Liver (tissue), 8 donors: ENCODE measurements at regions not wholly inside any gene's neighbourhood (a gene's known extent, or its start where the extent isn't known, plus 50 kb on each side); places are given as distances from the start of the nearest gene placed in this dataset.

ENCODE experiments used
- DNase-seq: peaks from one replicate; pipeline ENCODE4 v3.0.0-alpha.2; 2017; ENCODE audit warnings: low spot score
- H3K27ac ChIP-seq, 2 donors: one replicate each; pipeline ENCODE4 v1.7.0; 2013; ENCODE audit warnings: inconsistent platforms in 2 of 2, low read length in 2 of 2, control low read depth in 1 of 2, low read depth in 1 of 2, mild to moderate bottlenecking in 1 of 2
- H3K27me3 ChIP-seq, 4 donors: one replicate each; pipeline versions ENCODE4 v1.6.1 to v1.7.0; 2013; ENCODE audit warnings: low read length in 3 of 4, inconsistent platforms in 1 of 4, mild to moderate bottlenecking in 1 of 4, moderate library complexity in 1 of 4; ENCODE audit not compliant: control insufficient read depth in 4 of 4, insufficient read depth in 4 of 4
- H3K36me3 ChIP-seq, 4 donors: one replicate each; pipeline versions ENCODE4 v1.6.1 to v1.7.0; 2013; ENCODE audit warnings: low read length in 3 of 4, mild to moderate bottlenecking in 3 of 4, low read depth in 1 of 4, moderate library complexity in 1 of 4; ENCODE audit not compliant: control insufficient read depth in 4 of 4, insufficient read depth in 3 of 4
- H3K4me1 ChIP-seq, 4 donors: one replicate each; pipeline versions ENCODE4 v1.6.1 to v1.7.0; 2013; ENCODE audit warnings: low read length in 3 of 4, mild to moderate bottlenecking in 3 of 4, moderate library complexity in 1 of 4; ENCODE audit not compliant: control insufficient read depth in 4 of 4, insufficient read depth in 4 of 4
- H3K4me3 ChIP-seq, 3 donors: one replicate each; pipeline versions ENCODE4 v1.6.1 to v1.7.0; 2013; ENCODE audit warnings: low read length in 3 of 3, control low read depth in 1 of 3, low read depth in 1 of 3, mild to moderate bottlenecking in 1 of 3
- H3K9ac ChIP-seq, 2 donors: one replicate each; pipeline ENCODE4 v1.7.0; 2013; ENCODE audit warnings: low read length in 2 of 2, mild to moderate bottlenecking in 2 of 2, moderate library complexity in 2 of 2, control low read depth in 1 of 2, low read depth in 1 of 2
- H3K9me3 ChIP-seq, 4 donors: one replicate each; pipeline versions ENCODE4 v1.6.1 to v1.7.0; 2013; ENCODE audit warnings: low read length in 3 of 4; ENCODE audit not compliant: control insufficient read depth in 4 of 4
- EGR1 ChIP-seq, 2 donors: IDR thresholded peaks; 2 replicates each; pipeline ENCODE4 v1.6.1; 2016 to 2018; ENCODE audit warnings: antibody characterized with exemption in 2 of 2, low read depth in 2 of 2
- FOXA1 ChIP-seq: IDR thresholded peaks from 2 replicates; pipeline ENCODE4 v1.6.1; 2016; ENCODE audit warnings: antibody characterized with exemption
- FOXA2 ChIP-seq: IDR thresholded peaks from 2 replicates; pipeline ENCODE4 v1.6.1; 2016; ENCODE audit warnings: antibody characterized with exemption
- GABPA ChIP-seq, 2 donors: IDR thresholded peaks in 1 of 2; conservative IDR thresholded peaks in 1 of 2; 2 replicates each; pipeline ENCODE4 v1.6.1; 2016; ENCODE audit warnings: antibody characterized with exemption in 2 of 2, mild to moderate bottlenecking in 1 of 2, moderate library complexity in 1 of 2
- HNF4A ChIP-seq, 2 donors: conservative IDR thresholded peaks; 2 replicates each; pipeline ENCODE4 v1.6.1; 2016; ENCODE audit warnings: antibody characterized with exemption in 2 of 2, mild to moderate bottlenecking in 2 of 2
- HNF4G ChIP-seq: IDR thresholded peaks from 2 replicates; pipeline ENCODE4 v1.6.1; 2016; ENCODE audit warnings: antibody characterized with exemption
- JUND ChIP-seq, 2 donors: IDR thresholded peaks; 2 replicates each; pipeline ENCODE4 v1.6.1; 2016; ENCODE audit warnings: antibody characterized with exemption in 2 of 2
- RAD21 ChIP-seq, 2 donors: IDR thresholded peaks; 2 replicates each; pipeline ENCODE4 v1.6.1; 2016; ENCODE audit warnings: antibody characterized with exemption in 2 of 2, mild to moderate bottlenecking in 2 of 2
- RXRA ChIP-seq, 2 donors: IDR thresholded peaks; 2 replicates each; pipeline ENCODE4 v1.6.1; 2017 to 2018; ENCODE audit warnings: antibody characterized with exemption in 2 of 2, mild to moderate bottlenecking in 1 of 2
- SP1 ChIP-seq: IDR thresholded peaks from 2 replicates; pipeline ENCODE4 v1.6.1; 2018; ENCODE audit warnings: antibody characterized with exemption, mild to moderate bottlenecking
- TAF1 ChIP-seq: conservative IDR thresholded peaks from 2 replicates; pipeline ENCODE4 v1.6.1; 2016; ENCODE audit warnings: antibody characterized with exemption, mild to moderate bottlenecking
- YY1 ChIP-seq: IDR thresholded peaks from 2 replicates; pipeline ENCODE4 v1.6.1; 2016; ENCODE audit warnings: antibody characterized with exemption, mild to moderate bottlenecking
- WGBS: extraction: QIAGEN DNeasy Blood & Tissue Kit; methylation state at CpG from one replicate; pipeline ENCODE4 v1.1.7; 2013; 5-methylcytosine and 5-hydroxymethylcytosine counted together
- TF ChIP-seq, protein P1 (sequence below): fragments of 150-350 bp; IDR thresholded peaks from 2 replicates; pipeline ENCODE4 v1.5.1; 2017; ENCODE audit warnings: improper control_type of control experiment, low read depth, low read length; ENCODE audit not compliant: missing input control
- TF ChIP-seq, protein P2 (sequence below): IDR thresholded peaks from 2 replicates; pipeline ENCODE4 v1.6.1; 2016; ENCODE audit warnings: antibody characterized with exemption
- TF ChIP-seq, protein P3 (sequence below): IDR thresholded peaks from 2 replicates; pipeline ENCODE4 v1.6.1; 2016; ENCODE audit warnings: antibody characterized with exemption
- TF ChIP-seq, protein P4 (sequence below): IDR thresholded peaks from 2 replicates; pipeline ENCODE4 v1.6.1; 2016; ENCODE audit warnings: antibody characterized with exemption, mild to moderate bottlenecking
- TF ChIP-seq, protein P5 (sequence below): IDR thresholded peaks from 2 replicates; pipeline ENCODE4 v1.6.1; 2016; ENCODE audit warnings: antibody characterized with exemption
- donor health status: healthy.
- donor health status: healthy.
- donor health status: healthy.
- donor health status: healthy.
- donor health status: healthy.

DNA sequence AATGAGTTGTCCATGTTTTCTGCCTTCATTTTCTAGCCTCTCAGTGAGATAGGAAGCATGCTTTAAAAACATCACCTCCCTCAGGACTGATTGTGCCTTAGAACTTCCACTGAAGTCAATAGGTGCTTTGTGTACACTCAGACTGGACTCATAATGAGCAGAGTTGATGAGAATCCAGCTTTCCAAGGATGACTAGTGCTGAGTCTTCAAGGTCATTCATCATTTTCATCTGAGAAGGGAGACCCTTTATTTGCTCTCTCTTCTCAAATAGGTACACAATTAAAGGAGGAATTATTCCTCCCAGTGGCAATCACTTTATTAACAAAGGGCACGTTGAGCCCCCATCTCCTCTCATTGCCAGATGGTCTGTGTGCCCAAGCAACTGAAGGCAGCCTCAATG is 210.9 kb upstream of the PRKD1 start:
- DNase-seq: no peak
- no peaks in the 10 kb centered on the region for H3K27me3 ChIP-seq
- H3K9ac ChIP-seq: no peak overlapping the region
- no peak overlapping the region for H3K27ac ChIP-seq
- 72% methylated on average over 1 of the region's 1 CpG for WGBS
- H3K36me3 ChIP-seq: no peaks in the 10 kb centered on the region
- H3K4me1 ChIP-seq: no peaks in the 10 kb centered on the region
- H3K4me3 ChIP-seq: no peak overlapping the region
- no peaks in the 10 kb centered on the region for H3K9me3 ChIP-seq
- TF ChIP-seq EGR1 (IDR thresholded peaks at IDR 0.05; ENCODE audit: low read depth in 2 of 2): no peak
- TF ChIP-seq HNF4A (conservative IDR thresholded peaks at IDR 0.05): no peak
- TF ChIP-seq, protein P1, sequence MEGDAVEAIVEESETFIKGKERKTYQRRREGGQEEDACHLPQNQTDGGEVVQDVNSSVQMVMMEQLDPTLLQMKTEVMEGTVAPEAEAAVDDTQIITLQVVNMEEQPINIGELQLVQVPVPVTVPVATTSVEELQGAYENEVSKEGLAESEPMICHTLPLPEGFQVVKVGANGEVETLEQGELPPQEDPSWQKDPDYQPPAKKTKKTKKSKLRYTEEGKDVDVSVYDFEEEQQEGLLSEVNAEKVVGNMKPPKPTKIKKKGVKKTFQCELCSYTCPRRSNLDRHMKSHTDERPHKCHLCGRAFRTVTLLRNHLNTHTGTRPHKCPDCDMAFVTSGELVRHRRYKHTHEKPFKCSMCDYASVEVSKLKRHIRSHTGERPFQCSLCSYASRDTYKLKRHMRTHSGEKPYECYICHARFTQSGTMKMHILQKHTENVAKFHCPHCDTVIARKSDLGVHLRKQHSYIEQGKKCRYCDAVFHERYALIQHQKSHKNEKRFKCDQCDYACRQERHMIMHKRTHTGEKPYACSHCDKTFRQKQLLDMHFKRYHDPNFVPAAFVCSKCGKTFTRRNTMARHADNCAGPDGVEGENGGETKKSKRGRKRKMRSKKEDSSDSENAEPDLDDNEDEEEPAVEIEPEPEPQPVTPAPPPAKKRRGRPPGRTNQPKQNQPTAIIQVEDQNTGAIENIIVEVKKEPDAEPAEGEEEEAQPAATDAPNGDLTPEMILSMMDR: no peak
- TF ChIP-seq, protein P2, sequence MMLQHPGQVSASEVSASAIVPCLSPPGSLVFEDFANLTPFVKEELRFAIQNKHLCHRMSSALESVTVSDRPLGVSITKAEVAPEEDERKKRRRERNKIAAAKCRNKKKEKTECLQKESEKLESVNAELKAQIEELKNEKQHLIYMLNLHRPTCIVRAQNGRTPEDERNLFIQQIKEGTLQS: no peak
- TF ChIP-seq, protein P3, sequence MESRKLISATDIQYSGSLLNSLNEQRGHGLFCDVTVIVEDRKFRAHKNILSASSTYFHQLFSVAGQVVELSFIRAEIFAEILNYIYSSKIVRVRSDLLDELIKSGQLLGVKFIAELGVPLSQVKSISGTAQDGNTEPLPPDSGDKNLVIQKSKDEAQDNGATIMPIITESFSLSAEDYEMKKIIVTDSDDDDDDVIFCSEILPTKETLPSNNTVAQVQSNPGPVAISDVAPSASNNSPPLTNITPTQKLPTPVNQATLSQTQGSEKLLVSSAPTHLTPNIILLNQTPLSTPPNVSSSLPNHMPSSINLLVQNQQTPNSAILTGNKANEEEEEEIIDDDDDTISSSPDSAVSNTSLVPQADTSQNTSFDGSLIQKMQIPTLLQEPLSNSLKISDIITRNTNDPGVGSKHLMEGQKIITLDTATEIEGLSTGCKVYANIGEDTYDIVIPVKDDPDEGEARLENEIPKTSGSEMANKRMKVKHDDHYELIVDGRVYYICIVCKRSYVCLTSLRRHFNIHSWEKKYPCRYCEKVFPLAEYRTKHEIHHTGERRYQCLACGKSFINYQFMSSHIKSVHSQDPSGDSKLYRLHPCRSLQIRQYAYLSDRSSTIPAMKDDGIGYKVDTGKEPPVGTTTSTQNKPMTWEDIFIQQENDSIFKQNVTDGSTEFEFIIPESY: no peak
- TF ChIP-seq HNF4G: no peak
- TF ChIP-seq, protein P4, sequence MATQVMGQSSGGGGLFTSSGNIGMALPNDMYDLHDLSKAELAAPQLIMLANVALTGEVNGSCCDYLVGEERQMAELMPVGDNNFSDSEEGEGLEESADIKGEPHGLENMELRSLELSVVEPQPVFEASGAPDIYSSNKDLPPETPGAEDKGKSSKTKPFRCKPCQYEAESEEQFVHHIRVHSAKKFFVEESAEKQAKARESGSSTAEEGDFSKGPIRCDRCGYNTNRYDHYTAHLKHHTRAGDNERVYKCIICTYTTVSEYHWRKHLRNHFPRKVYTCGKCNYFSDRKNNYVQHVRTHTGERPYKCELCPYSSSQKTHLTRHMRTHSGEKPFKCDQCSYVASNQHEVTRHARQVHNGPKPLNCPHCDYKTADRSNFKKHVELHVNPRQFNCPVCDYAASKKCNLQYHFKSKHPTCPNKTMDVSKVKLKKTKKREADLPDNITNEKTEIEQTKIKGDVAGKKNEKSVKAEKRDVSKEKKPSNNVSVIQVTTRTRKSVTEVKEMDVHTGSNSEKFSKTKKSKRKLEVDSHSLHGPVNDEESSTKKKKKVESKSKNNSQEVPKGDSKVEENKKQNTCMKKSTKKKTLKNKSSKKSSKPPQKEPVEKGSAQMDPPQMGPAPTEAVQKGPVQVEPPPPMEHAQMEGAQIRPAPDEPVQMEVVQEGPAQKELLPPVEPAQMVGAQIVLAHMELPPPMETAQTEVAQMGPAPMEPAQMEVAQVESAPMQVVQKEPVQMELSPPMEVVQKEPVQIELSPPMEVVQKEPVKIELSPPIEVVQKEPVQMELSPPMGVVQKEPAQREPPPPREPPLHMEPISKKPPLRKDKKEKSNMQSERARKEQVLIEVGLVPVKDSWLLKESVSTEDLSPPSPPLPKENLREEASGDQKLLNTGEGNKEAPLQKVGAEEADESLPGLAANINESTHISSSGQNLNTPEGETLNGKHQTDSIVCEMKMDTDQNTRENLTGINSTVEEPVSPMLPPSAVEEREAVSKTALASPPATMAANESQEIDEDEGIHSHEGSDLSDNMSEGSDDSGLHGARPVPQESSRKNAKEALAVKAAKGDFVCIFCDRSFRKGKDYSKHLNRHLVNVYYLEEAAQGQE: no peak
- no peak for TF ChIP-seq FOXA2
- no peak for TF ChIP-seq JUND (IDR thresholded peaks at IDR 0.05)
- no peak for TF ChIP-seq YY1
- TF ChIP-seq, protein P5, sequence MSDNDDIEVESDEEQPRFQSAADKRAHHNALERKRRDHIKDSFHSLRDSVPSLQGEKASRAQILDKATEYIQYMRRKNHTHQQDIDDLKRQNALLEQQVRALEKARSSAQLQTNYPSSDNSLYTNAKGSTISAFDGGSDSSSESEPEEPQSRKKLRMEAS: no peak
- no peak for TF ChIP-seq GABPA (IDR thresholded peaks at IDR 0.05 in 1 of 2, conservative IDR thresholded peaks at IDR 0.05 in 1 of 2)
- no peak for TF ChIP-seq RXRA (IDR thresholded peaks at IDR 0.05)
- TF ChIP-seq TAF1: no peak
- no peak for TF ChIP-seq SP1
- no peak for TF ChIP-seq RAD21 (IDR thresholded peaks at IDR 0.05)

DNA sequence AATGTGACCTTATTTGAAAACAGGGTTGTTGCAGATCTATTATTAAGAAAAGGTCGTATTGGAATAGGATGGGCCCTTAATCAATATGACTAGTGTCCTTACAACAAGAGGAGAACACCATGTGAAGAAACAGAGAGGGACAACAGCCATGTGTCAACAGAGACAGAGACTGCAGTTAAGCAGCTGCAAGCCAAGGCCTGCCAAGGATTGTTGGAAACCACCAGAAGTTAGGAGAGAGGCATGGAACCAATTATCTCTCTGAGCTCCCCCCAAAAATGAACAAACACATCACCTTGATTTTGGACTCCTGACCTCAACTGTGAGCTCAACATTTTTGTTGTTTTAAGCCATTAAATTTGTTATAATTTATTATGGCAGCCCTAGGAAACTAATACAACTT is 214.6 kb upstream of the PRKD1 start:
- peaks cover 0 to 2% (median 0%) of the 10 kb centered on the region in 4 donors for H3K36me3 ChIP-seq
- 65% methylated on average over 1 of the region's 1 CpG for WGBS
- DNase-seq: no peak
- H3K27ac ChIP-seq: no peak overlapping the region
- no peak overlapping the region for H3K9ac ChIP-seq
- H3K27me3 ChIP-seq: peaks cover 0 to 3% (median 0%) of the 10 kb centered on the region in 4 donors
- H3K4me1 ChIP-seq: no peaks in the 10 kb centered on the region
- peaks cover 0 to 12% (median 6%) of the 10 kb centered on the region in 4 donors for H3K9me3 ChIP-seq
- no peak overlapping the region for H3K4me3 ChIP-seq
- TF ChIP-seq TAF1 (no peak), HNF4A (conservative IDR thresholded peaks at IDR 0.05) (no peak), RAD21 (IDR thresholded peaks at IDR 0.05) (no peak), HNF4G (no peak), GABPA (IDR thresholded peaks at IDR 0.05 in 1 of 2, conservative IDR thresholded peaks at IDR 0.05 in 1 of 2) (no peak), FOXA1 (no peak), SP1 (no peak), EGR1 (IDR thresholded peaks at IDR 0.05; ENCODE audit: low read depth in 2 of 2) (no peak)
- TF ChIP-seq, protein P5: no peak
- TF ChIP-seq, protein P3: no peak
- TF ChIP-seq, protein P2: no peak
- TF ChIP-seq, protein P4: no peak
